ENCODE measurements at regions not wholly inside any gene's neighbourhood (a gene's known extent, or its start where the extent isn't known, plus 50 kb on each side); places are given as distances from the start of the nearest gene placed in this dataset.
"Not testable (repeated sequence)": the region's sequence is repeated elsewhere in the genome, so short reads cannot be mapped to it uniquely, and the experiment has no call there.

DNA sequence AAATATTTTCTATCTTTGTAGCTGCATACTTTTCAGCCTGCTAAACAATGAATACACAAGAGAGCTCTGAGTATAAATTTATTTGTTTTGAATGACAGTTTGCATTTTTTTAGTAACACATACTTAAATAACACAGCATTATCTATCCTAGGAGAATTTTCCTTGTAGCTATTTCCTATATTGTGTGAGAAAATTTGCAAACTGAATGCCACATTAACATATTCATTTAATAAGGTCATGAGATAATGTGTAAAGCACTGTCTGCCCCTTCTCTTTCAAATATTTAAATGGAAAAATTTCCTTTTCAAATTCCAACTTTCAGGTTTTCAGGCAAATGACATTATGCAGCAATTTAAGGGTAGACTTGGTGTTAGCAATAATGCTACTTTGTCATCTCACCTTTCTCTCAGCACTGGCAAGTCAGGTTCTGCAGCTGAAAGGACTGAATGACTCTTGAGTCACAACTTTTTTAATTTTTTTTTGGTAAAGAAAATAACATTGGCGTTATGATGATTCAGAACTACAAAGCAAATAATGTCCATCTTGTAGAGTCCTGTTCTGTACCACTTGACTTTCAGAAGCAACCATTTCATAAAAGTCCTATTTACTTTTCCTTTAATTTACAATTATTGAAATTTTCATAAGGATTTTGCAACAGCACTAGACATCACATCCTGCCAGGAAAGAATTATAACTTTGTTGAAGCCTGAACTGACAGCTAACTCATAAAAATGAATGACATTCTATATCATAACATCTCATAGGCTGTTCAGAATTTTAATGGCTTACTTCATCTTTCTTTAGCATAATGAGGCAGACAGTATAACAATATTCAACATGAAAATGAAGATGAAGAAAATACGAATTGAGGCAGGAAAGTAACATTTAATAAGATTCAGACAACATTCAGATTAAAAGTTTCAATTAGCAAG is 681.6 kb upstream of the SEMA6D start:
- TF ChIP-seq, protein P1, sequence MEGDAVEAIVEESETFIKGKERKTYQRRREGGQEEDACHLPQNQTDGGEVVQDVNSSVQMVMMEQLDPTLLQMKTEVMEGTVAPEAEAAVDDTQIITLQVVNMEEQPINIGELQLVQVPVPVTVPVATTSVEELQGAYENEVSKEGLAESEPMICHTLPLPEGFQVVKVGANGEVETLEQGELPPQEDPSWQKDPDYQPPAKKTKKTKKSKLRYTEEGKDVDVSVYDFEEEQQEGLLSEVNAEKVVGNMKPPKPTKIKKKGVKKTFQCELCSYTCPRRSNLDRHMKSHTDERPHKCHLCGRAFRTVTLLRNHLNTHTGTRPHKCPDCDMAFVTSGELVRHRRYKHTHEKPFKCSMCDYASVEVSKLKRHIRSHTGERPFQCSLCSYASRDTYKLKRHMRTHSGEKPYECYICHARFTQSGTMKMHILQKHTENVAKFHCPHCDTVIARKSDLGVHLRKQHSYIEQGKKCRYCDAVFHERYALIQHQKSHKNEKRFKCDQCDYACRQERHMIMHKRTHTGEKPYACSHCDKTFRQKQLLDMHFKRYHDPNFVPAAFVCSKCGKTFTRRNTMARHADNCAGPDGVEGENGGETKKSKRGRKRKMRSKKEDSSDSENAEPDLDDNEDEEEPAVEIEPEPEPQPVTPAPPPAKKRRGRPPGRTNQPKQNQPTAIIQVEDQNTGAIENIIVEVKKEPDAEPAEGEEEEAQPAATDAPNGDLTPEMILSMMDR (IDR thresholded peaks at IDR 0.05; ENCODE audit: insufficient read depth, low read length) = no peak
- no peak for DNase-seq (ENCODE audit: low read depth)
- no peak overlapping the region for H3K4me3 ChIP-seq (ENCODE audit: low read depth, low read length)

GRCh38 chr15:47037003-47037402 is 680.3 kb upstream of the SEMA6D start:
- TF ChIP-seq, protein P1 (IDR thresholded peaks at IDR 0.05; ENCODE audit: insufficient read depth, low read length) = no peak

GRCh38 chr15:47039225-47039624 is 678.1 kb upstream of the SEMA6D start:
- TF ChIP-seq, protein P1 (IDR thresholded peaks at IDR 0.05; ENCODE audit: insufficient read depth, low read length) = no peak
- DNase-seq (ENCODE audit: low read depth) = no peak
- H3K4me3 ChIP-seq (ENCODE audit: low read depth, low read length) = no peak overlapping the region

More at GRCh38 chr15:47037003-47037402, 680.3 kb upstream of the SEMA6D start:
- no peak overlapping the region for H3K4me3 ChIP-seq (ENCODE audit: low read depth, low read length)
- no peak for DNase-seq (ENCODE audit: low read depth)

- TF ChIP-seq, protein P1 (IDR thresholded peaks at IDR 0.05; ENCODE audit: insufficient read depth, low read length) = no peak
- DNase-seq (ENCODE audit: low read depth) = no peak
- H3K4me3 ChIP-seq (ENCODE audit: low read depth, low read length) = no peak overlapping the region
Observed at GRCh38 chr15:47041301-47041700, 676.0 kb upstream of the SEMA6D start.

GRCh38 chr15:47047981-47048380 is 669.3 kb upstream of the SEMA6D start:
- not testable (repeated sequence) for DNase-seq (ENCODE audit: low read depth); H3K4me3 ChIP-seq (ENCODE audit: low read depth, low read length)

- TF ChIP-seq, protein P1 (IDR thresholded peaks at IDR 0.05; ENCODE audit: insufficient read depth, low read length) = no peak
- H3K4me3 ChIP-seq (ENCODE audit: low read depth, low read length) = no peak overlapping the region
- no peak for DNase-seq (ENCODE audit: low read depth)
Observed at GRCh38 chr15:47066392-47066791, 650.9 kb upstream of the SEMA6D start.

- not testable (repeated sequence) for H3K4me3 ChIP-seq (ENCODE audit: low read depth, low read length); DNase-seq (ENCODE audit: low read depth)
Observed at GRCh38 chr15:47077846-47078245, 639.5 kb upstream of the SEMA6D start.

DNA sequence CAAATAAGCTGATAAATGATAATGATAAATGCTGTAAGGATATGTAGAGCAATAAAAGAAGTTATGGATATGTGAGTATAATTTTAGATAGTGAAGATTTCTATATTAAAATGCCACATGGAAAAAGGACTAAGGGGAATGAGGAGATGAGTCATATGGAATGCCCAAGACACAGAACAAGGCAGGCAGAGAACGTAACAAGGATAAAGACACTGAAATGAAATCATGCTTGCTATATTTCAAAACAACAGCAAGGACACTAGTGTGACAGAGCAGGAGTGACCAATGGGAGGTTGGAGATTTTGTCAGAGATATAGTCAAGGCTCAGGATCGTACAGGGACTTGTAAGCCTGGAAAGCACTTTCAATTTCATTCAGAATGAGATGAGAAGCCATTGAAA is 621.5 kb upstream of the SEMA6D start:
- no peak for DNase-seq (ENCODE audit: low read depth)
- TF ChIP-seq, protein P1 (IDR thresholded peaks at IDR 0.05; ENCODE audit: insufficient read depth, low read length) = no peak
- no peak overlapping the region for H3K4me3 ChIP-seq (ENCODE audit: low read depth, low read length)

DNA sequence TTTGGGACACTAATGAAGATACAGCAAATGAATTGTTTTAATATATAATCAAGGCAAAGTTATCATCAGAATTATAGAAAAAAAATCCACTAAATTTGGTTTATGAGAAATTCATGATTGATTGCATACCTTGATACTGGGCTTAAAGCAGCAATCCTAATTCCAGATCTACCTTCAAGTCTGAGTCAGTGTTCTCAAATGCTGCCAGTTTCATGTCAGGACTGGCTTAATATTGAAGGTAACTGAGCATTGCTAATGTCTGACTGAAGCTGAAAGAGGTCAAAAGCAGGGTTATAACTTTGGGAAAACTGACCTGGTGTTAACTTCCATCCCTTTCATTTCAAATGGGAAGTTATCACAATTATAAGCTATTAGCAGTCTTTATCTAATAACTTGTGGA is 618.8 kb upstream of the SEMA6D start:
- H3K4me3 ChIP-seq (ENCODE audit: low read depth, low read length); DNase-seq (ENCODE audit: low read depth): not testable (repeated sequence)

GRCh38 chr15:47099801-47100200 is 617.5 kb upstream of the SEMA6D start:
- H3K4me3 ChIP-seq (ENCODE audit: low read depth, low read length); DNase-seq (ENCODE audit: low read depth): not testable (repeated sequence)

GRCh38 chr15:47108800-47109199 is 608.5 kb upstream of the SEMA6D start:
- not testable (repeated sequence) for H3K4me3 ChIP-seq (ENCODE audit: low read depth, low read length); DNase-seq (ENCODE audit: low read depth)

Measured in fibroblast of the aortic adventitia (primary cell).